ENCODE measurements at regions not wholly inside any gene's neighbourhood (a gene's known extent, or its start where the extent isn't known, plus 50 kb on each side); places are given as distances from the start of the nearest gene placed in this dataset.

- TF ChIP-seq CENPBD1 (CRISPR knock-in tag; IDR thresholded peaks at IDR 0.05; ENCODE audit: borderline replicate concordance, low read depth) = no peak
- TF ChIP-seq BRD4 (CRISPR knock-in tag; IDR thresholded peaks at IDR 0.05) = no peak
- no peak for TF ChIP-seq MXD3 (CRISPR knock-in tag; IDR thresholded peaks at IDR 0.05)
- no peak for TF ChIP-seq SRSF4 (IDR thresholded peaks at IDR 0.05; ENCODE audit: low read depth, low read length, poor library complexity, severe bottlenecking)
- no peak for TF ChIP-seq GABPA (IDR thresholded peaks at IDR 0.05; ENCODE audit: low read depth, low read length)
- peak; percentile 73 for TF ChIP-seq GABPA (CRISPR knock-in tag; IDR thresholded peaks at IDR 0.05; ENCODE audit: low read depth)
- no peak for TF ChIP-seq ZNF225 (CRISPR knock-in tag; IDR thresholded peaks at IDR 0.05)
- no peak for TF ChIP-seq CEBPG (CRISPR knock-in tag; IDR thresholded peaks at IDR 0.05)
- no peak for TF ChIP-seq HMGXB3 (CRISPR knock-in tag; IDR thresholded peaks at IDR 0.05; ENCODE audit: borderline replicate concordance)
- no peak for TF ChIP-seq ZNF839 (CRISPR knock-in tag; IDR thresholded peaks at IDR 0.05; ENCODE audit: borderline replicate concordance)
- TF ChIP-seq ZNF260 (CRISPR knock-in tag; IDR thresholded peaks at IDR 0.05; ENCODE audit: borderline replicate concordance, low read depth) = no peak
- no peak for TF ChIP-seq SMARCC2 (IDR thresholded peaks at IDR 0.05)
- TF ChIP-seq GRHL1 (CRISPR knock-in tag; conservative IDR thresholded peaks at IDR 0.05) = no peak
- no peak for TF ChIP-seq ZNF720 (CRISPR knock-in tag; IDR thresholded peaks at IDR 0.05)
- no peak for TF ChIP-seq NFYC (CRISPR knock-in tag; IDR thresholded peaks at IDR 0.05)
- TF ChIP-seq NPAS2 (CRISPR knock-in tag; IDR thresholded peaks at IDR 0.05; ENCODE audit: borderline replicate concordance) = no peak
- TF ChIP-seq YEATS2 (CRISPR knock-in tag; IDR thresholded peaks at IDR 0.05; ENCODE audit: borderline replicate concordance) = no peak
- no peak for TF ChIP-seq ZNF24 (IDR thresholded peaks at IDR 0.05)
- no peak for TF ChIP-seq ZNF552 (CRISPR knock-in tag; IDR thresholded peaks at IDR 0.05; ENCODE audit: borderline replicate concordance)
- no peak for TF ChIP-seq PRMT3 (CRISPR knock-in tag; IDR thresholded peaks at IDR 0.05; ENCODE audit: borderline replicate concordance, low read depth)
- no peak for TF ChIP-seq MAX (IDR thresholded peaks at IDR 0.05)
- no peak for TF ChIP-seq ZNF530 (CRISPR knock-in tag; IDR thresholded peaks at IDR 0.05; ENCODE audit: low read depth)
- TF ChIP-seq TBX3 (IDR thresholded peaks at IDR 0.05; ENCODE audit: borderline replicate concordance) = no peak
- no peak for TF ChIP-seq AHR (CRISPR knock-in tag; IDR thresholded peaks at IDR 0.05)
- TF ChIP-seq POLR2AphosphoS5 (IDR thresholded peaks at IDR 0.05; ENCODE audit: low read depth, low read length) = 0 out of 2 replicates have a peak, but pooled peaks have one; percentile 22
- TF ChIP-seq ZFP36L2 (CRISPR knock-in tag; IDR thresholded peaks at IDR 0.05) = no peak
- no peak for TF ChIP-seq ZNF850 (CRISPR knock-in tag; conservative IDR thresholded peaks at IDR 0.05)
Observed at GRCh38 chr1:228938537-228938901, 203.2 kb downstream of the RHOU start (continued).

All from HepG2 (cell line).